ENCODE measurements at regions not wholly inside any gene's neighbourhood (a gene's known extent, or its start where the extent isn't known, plus 50 kb on each side); places are given as distances from the start of the nearest gene placed in this dataset.

GRCh38 chr20:40843251-40843650, 154.2 kb upstream of the MAFB start:
- no peaks in the 10 kb centered on the region for H3K36me3 ChIP-seq
- no peaks in the 10 kb centered on the region for H3K4me1 ChIP-seq
- no peak overlapping the region for H3K4me3 ChIP-seq
- DNase-seq, result no peak
- H3K9me3 ChIP-seq (replicated peaks), result no peaks in the 10 kb centered on the region
- H3K27ac ChIP-seq, result no peak overlapping the region
- H3K27me3 ChIP-seq, result peaks cover 18% of the 10 kb centered on the region

DNA sequence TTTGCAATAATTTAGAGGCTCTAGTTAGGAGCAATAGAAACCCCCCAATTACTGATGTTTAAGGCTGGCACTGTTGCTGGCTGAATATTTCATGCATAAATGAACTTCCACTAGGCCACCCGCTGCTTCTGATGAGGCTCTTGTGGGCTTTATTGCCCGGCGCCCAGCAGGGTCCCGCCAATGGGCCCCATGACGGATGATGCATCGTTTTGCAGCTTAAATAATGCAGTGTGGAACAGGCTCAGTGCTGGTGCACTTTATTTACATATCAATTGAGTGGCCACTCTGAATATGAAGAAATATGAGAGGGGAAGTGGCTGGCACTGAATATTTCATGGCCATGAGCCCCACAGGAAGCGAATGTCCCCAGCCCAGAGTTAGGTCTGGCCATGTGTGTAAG, 155.3 kb upstream of the MAFB start:
- no peaks in the 10 kb centered on the region for H3K36me3 ChIP-seq
- H3K27ac ChIP-seq, result no peak overlapping the region
- H3K27me3 ChIP-seq, result peaks cover 18% of the 10 kb centered on the region
- no peaks in the 10 kb centered on the region for H3K9me3 ChIP-seq (replicated peaks)
- H3K4me3 ChIP-seq, result no peak overlapping the region
- no peak for DNase-seq
- no peaks in the 10 kb centered on the region for H3K4me1 ChIP-seq

GRCh38 chr20:40848096-40848495, 159.1 kb upstream of the MAFB start:
- Histone ChIP-seq H3K4me3 (no peak overlapping the region), H3K9me3 (replicated peaks) (no peaks in the 10 kb centered on the region), H3K36me3 (no peaks in the 10 kb centered on the region), H3K27ac (no peak overlapping the region), H3K4me1 (no peaks in the 10 kb centered on the region), H3K27me3 (peaks cover 26% of the 10 kb centered on the region)
- no peak for DNase-seq

DNA sequence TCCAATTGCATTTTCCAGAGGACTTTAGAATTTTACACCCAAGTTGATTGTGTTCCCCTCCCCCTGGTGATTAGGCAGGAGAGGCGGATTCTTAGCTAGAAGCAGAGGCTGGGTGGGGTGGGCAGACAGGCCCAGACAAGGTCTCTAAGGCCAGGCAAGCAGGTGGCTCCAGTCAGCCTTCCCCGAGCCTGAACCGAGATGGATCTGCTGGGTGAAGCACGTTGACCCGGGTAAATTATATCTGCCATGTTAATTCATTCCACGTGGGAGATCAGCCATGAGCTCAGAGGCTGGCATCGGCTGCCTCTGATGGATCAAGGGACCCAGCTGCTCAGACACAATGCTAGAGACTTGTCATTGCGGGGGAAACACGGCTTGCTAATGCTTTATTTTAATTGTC, 159.5 kb upstream of the MAFB start:
- Histone ChIP-seq H3K27ac (no peak overlapping the region), H3K27me3 (peaks cover 30% of the 10 kb centered on the region), H3K4me3 (no peak overlapping the region), H3K4me1 (no peaks in the 10 kb centered on the region), H3K36me3 (no peaks in the 10 kb centered on the region), H3K9me3 (replicated peaks) (no peaks in the 10 kb centered on the region)
- no peak for DNase-seq

- no peak for DNase-seq
- Histone ChIP-seq H3K4me3 (no peak overlapping the region), H3K4me1 (no peaks in the 10 kb centered on the region), H3K27me3 (peaks cover 33% of the 10 kb centered on the region), H3K36me3 (no peaks in the 10 kb centered on the region), H3K27ac (no peak overlapping the region), H3K9me3 (replicated peaks) (no peaks in the 10 kb centered on the region)
Observed at GRCh38 chr20:40849456-40849855, 160.4 kb upstream of the MAFB start.

- H3K4me3 ChIP-seq, result no peak overlapping the region
- no peaks in the 10 kb centered on the region for H3K4me1 ChIP-seq
- no peak for DNase-seq
- H3K9me3 ChIP-seq (replicated peaks), result no peaks in the 10 kb centered on the region
- H3K27ac ChIP-seq, result no peak overlapping the region
- H3K27me3 ChIP-seq, result peaks cover 36% of the 10 kb centered on the region
- H3K36me3 ChIP-seq, result no peaks in the 10 kb centered on the region
Observed at GRCh38 chr20:40851051-40851450, 162.0 kb upstream of the MAFB start.

GRCh38 chr20:40855269-40855668, 166.2 kb upstream of the MAFB start:
- H3K27ac ChIP-seq, result no peak overlapping the region
- no peak for DNase-seq
- no peaks in the 10 kb centered on the region for H3K4me1 ChIP-seq
- peaks cover 73% of the 10 kb centered on the region for H3K27me3 ChIP-seq
- no peaks in the 10 kb centered on the region for H3K36me3 ChIP-seq
- no peaks in the 10 kb centered on the region for H3K9me3 ChIP-seq (replicated peaks)
- H3K4me3 ChIP-seq, result no peak overlapping the region

DNA sequence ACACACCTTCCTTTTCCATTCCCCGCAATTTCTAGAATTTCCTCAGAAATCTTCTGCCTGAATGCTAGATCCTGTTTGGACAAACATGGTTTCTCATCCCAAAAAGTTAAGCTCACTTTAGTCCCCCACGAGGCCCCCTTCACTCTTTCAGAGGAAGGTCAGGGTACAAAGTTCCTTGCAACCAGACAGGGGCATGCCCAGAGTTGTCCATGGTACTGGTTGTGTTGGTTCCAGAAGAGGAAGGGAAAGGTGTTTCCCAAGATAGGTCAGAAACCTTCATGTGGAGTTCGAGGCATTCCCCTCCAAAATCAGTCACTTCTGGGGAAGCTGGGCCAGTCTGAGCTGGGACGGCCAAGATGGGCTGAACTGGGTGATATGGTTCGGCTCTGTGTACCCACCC, 167.6 kb upstream of the MAFB start:
- peaks cover 77% of the 10 kb centered on the region for H3K27me3 ChIP-seq
- no peak overlapping the region for H3K27ac ChIP-seq
- H3K4me1 ChIP-seq, result no peaks in the 10 kb centered on the region
- H3K36me3 ChIP-seq, result no peaks in the 10 kb centered on the region
- DNase-seq, result no peak
- H3K9me3 ChIP-seq (replicated peaks), result no peaks in the 10 kb centered on the region
- H3K4me3 ChIP-seq, result no peak overlapping the region

GRCh38 chr20:40860487-40860902, 168.1 kb upstream of the TOP1 start:
- H3K36me3 ChIP-seq, result no peaks in the 10 kb centered on the region
- no peaks in the 10 kb centered on the region for H3K9me3 ChIP-seq (replicated peaks)
- H3K4me3 ChIP-seq, result no peak overlapping the region
- peaks cover 64% of the 10 kb centered on the region for H3K27me3 ChIP-seq
- H3K27ac ChIP-seq, result no peak overlapping the region
- DNase-seq, result peak in 1 of 2 experiments; percentile 9
- H3K4me1 ChIP-seq, result no peaks in the 10 kb centered on the region

GRCh38 chr20:40861427-40862008, 167.1 kb upstream of the TOP1 start:
- H3K4me1 ChIP-seq, result no peaks in the 10 kb centered on the region
- no peak overlapping the region for H3K27ac ChIP-seq
- no peaks in the 10 kb centered on the region for H3K36me3 ChIP-seq
- DNase-seq, result no peak
- H3K4me3 ChIP-seq, result no peak overlapping the region
- H3K27me3 ChIP-seq, result peaks cover 56% of the 10 kb centered on the region
- no peaks in the 10 kb centered on the region for H3K9me3 ChIP-seq (replicated peaks)

GRCh38 chr20:40863355-40863919, 165.2 kb upstream of the TOP1 start:
- Histone ChIP-seq H3K9me3 (replicated peaks) (no peaks in the 10 kb centered on the region), H3K36me3 (no peaks in the 10 kb centered on the region), H3K27me3 (peaks cover 41% of the 10 kb centered on the region; the same call in 1 of the 2 replicates), H3K4me1 (no peaks in the 10 kb centered on the region), H3K27ac (no peak overlapping the region), H3K4me3 (no peak overlapping the region)
- no peak for DNase-seq

- H3K36me3 ChIP-seq, result no peaks in the 10 kb centered on the region
- H3K27ac ChIP-seq, result no peak overlapping the region
- peaks cover 35% of the 10 kb centered on the region; the same call in 1 of the 2 replicates for H3K27me3 ChIP-seq
- DNase-seq, result no peak
- no peaks in the 10 kb centered on the region for H3K9me3 ChIP-seq (replicated peaks)
- no peaks in the 10 kb centered on the region for H3K4me1 ChIP-seq
- no peak overlapping the region for H3K4me3 ChIP-seq
Observed at GRCh38 chr20:40864470-40864869, 164.2 kb upstream of the TOP1 start.

DNA sequence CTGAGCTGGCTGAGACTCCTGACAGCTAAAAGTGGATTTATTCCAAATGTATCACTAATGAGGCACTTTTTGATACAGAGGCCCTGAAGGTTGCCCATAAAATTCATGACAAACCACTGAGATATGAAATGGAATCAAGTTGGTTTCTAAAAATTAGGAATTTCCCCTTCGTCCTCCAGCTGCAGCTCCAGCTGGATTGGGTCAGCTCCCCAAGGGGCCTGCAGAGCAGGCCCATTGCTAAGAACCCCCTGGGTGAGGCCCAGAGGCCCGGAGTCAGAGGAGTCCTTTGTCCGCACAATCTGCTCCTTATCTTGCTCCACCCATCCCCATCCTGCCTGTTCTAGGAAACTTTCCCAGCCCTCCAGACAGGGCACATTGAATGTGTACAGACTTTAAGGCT, 163.5 kb upstream of the TOP1 start:
- Histone ChIP-seq H3K27me3 (peaks cover 31% of the 10 kb centered on the region; the same call in 1 of the 2 replicates), H3K36me3 (no peaks in the 10 kb centered on the region), H3K4me1 (no peaks in the 10 kb centered on the region), H3K9me3 (replicated peaks) (no peaks in the 10 kb centered on the region), H3K27ac (no peak overlapping the region), H3K4me3 (no peak overlapping the region)
- DNase-seq, result no peak

- no peak for DNase-seq
- Histone ChIP-seq H3K27ac (no peak overlapping the region), H3K36me3 (no peaks in the 10 kb centered on the region), H3K4me1 (no peaks in the 10 kb centered on the region), H3K27me3 (peaks cover 27% of the 10 kb centered on the region; the same call in 1 of the 2 replicates), H3K4me3 (no peak overlapping the region), H3K9me3 (replicated peaks) (no peaks in the 10 kb centered on the region)
Observed at GRCh38 chr20:40866056-40866455, 162.6 kb upstream of the TOP1 start.

- no peak overlapping the region for H3K4me3 ChIP-seq
- H3K36me3 ChIP-seq, result no peaks in the 10 kb centered on the region
- peaks cover 12% of the 10 kb centered on the region; the same call in 1 of the 2 replicates for H3K27me3 ChIP-seq
- H3K27ac ChIP-seq, result no peak overlapping the region
- no peak for DNase-seq
- H3K9me3 ChIP-seq (replicated peaks), result no peaks in the 10 kb centered on the region
- no peaks in the 10 kb centered on the region for H3K4me1 ChIP-seq
Observed at GRCh38 chr20:40868551-40869217, 159.9 kb upstream of the TOP1 start.

Measured in SJCRH30 (cell line).